PFSK-1 (cell line): ENCODE measurements at regions not wholly inside any gene's neighbourhood (a gene's known extent, or its start where the extent isn't known, plus 50 kb on each side); places are given as distances from the start of the nearest gene placed in this dataset.

ENCODE experiments used
- FOXP2 ChIP-seq: optimal IDR thresholded peaks from 2 replicates; pipeline ENCODE3; 2011; ENCODE audit warnings: borderline replicate concordance, control low read depth, inconsistent platforms; ENCODE audit not compliant: insufficient read depth; ENCODE audit errors: extremely low read length, extremely low read depth
- POLR2AphosphoS5 ChIP-seq: IDR thresholded peaks from 2 replicates; pipeline ENCODE4 v1.6.1; 2012; ENCODE audit warnings: low read depth, mild to moderate bottlenecking, control low read depth, low read length, moderate library complexity
- REST ChIP-seq, 2 experiments: IDR thresholded peaks; 2 replicates each; pipeline versions ENCODE4 v1.6.1 to v1.8.0; 2011 to 2012; ENCODE audit warnings: low read depth in 2 of 2, low read length in 2 of 2, control low read depth in 1 of 2, inconsistent platforms in 1 of 2, mild to moderate bottlenecking in 1 of 2, moderate library complexity in 1 of 2; ENCODE audit not compliant: insufficient read depth in 1 of 2
- SIN3A ChIP-seq: IDR thresholded peaks from 2 replicates; pipeline ENCODE4 v1.6.1; 2012; ENCODE audit warnings: mild to moderate bottlenecking, low read length, moderate library complexity, borderline replicate concordance; ENCODE audit not compliant: insufficient read depth
- TAF1 ChIP-seq: IDR thresholded peaks from 2 replicates; pipeline ENCODE4 v1.6.1; 2012; ENCODE audit warnings: low read length, control low read depth, borderline replicate concordance; ENCODE audit not compliant: insufficient read depth

DNA sequence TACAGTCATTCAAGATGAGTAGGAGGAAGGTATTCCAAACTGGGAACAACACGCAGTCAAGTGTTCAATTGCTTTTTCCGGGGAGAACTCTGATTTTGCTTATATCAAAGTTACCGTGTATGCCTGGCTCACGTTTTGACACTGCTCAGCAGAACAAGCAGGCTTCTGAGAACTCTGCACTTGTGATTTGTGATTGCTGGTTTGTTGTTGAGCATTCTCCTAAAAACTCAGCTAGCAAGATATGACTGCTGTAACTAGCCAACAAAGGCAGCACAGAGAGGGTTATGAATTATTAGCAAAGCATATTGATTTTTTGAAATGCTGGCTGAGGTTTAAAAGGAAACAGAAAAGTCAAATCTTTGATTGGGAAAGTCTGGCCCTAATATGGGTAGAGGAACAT is 151.7 kb downstream of the ZPLD1 start:
- TF ChIP-seq TAF1 (no peak), POLR2AphosphoS5 (no peak), REST (IDR thresholded peaks at IDR 0.05; ENCODE audit: insufficient read depth in 1 of 2, low read depth in 2 of 2, low read length in 2 of 2) (no peak), SIN3A (no peak), FOXP2 (no peak)
